ENCODE measurements at regions not wholly inside any gene's neighbourhood (a gene's known extent, or its start where the extent isn't known, plus 50 kb on each side); places are given as distances from the start of the nearest gene placed in this dataset.

DNA sequence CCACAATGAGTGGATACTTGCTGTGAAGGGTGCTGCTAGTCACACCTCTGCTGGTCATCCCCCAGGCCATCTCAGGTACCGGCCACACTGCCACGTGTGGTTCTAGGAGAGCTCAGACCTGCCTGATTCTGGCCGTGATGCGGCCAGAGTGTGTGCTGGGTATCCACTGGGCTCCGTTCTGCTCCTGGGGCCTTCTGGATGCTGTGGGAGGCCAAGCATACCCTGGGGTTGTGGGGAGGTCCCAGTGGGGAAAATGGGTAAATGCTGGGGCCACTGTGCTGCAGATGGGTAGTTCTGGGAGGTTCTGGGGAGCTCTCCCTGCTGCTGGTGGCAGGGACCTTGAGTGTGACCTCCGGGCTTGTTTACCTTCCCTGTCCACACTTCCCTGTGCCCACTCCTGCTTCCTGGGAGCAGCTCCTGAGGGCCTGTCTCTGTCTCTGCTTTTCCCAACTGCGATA is 318.4 kb downstream of the GLRX3 start:
- H3K9me3 ChIP-seq (ENCODE audit: control insufficient read depth, low read depth, low read length) = no peaks in the 10 kb centered on the region
- no peak overlapping the region for H3K23ac ChIP-seq (ENCODE audit: insufficient read length, low read depth, low read length)
- H4K5ac ChIP-seq (ENCODE audit: insufficient read length, low read depth, low read length) = no peak overlapping the region
- Mint-ChIP-seq H3K36me3 (ENCODE audit: insufficient read depth in 1 of 3, low read depth in 3 of 3) (no peaks in the 10 kb centered on the region; a peak in 2 of 7 replicates), H3K9me3 (peaks cover 2 to 4% of the 10 kb centered on the region in 2 experiments; a peak in 2 of 5 replicates), H3K27me3 (ENCODE audit: low read depth) (peaks cover 22% of the 10 kb centered on the region), H3K4me3 (no peak overlapping the region), H3K4me1 (no peaks in the 10 kb centered on the region), H3K27ac (no peak overlapping the region)
- TF ChIP-seq, protein P1, sequence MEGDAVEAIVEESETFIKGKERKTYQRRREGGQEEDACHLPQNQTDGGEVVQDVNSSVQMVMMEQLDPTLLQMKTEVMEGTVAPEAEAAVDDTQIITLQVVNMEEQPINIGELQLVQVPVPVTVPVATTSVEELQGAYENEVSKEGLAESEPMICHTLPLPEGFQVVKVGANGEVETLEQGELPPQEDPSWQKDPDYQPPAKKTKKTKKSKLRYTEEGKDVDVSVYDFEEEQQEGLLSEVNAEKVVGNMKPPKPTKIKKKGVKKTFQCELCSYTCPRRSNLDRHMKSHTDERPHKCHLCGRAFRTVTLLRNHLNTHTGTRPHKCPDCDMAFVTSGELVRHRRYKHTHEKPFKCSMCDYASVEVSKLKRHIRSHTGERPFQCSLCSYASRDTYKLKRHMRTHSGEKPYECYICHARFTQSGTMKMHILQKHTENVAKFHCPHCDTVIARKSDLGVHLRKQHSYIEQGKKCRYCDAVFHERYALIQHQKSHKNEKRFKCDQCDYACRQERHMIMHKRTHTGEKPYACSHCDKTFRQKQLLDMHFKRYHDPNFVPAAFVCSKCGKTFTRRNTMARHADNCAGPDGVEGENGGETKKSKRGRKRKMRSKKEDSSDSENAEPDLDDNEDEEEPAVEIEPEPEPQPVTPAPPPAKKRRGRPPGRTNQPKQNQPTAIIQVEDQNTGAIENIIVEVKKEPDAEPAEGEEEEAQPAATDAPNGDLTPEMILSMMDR (conservative IDR thresholded peaks at IDR 0.05) = no peak
- no peak overlapping the region for H3K4ac ChIP-seq (ENCODE audit: low read depth, low read length)
- no peak overlapping the region for H2AFZ ChIP-seq (ENCODE audit: low read length)
- H2BK12ac ChIP-seq (ENCODE audit: insufficient read length, low read depth, low read length) = no peak overlapping the region
- no peaks in the 10 kb centered on the region for H3K27me3 ChIP-seq (ENCODE audit: insufficient read depth, low read length)
- DNase-seq = no peak
- no peaks in the 10 kb centered on the region for H3K79me2 ChIP-seq (ENCODE audit: insufficient read depth, low read length)
- no peak overlapping the region for H3K27ac ChIP-seq (ENCODE audit: insufficient read length, low read depth, low read length)
- no peaks in the 10 kb centered on the region for H3K23me2 ChIP-seq (ENCODE audit: insufficient read length, low read depth, low read length, poor library complexity, severe bottlenecking)
- H2AK5ac ChIP-seq (ENCODE audit: insufficient read length, low read length) = no peak overlapping the region
- no peaks in the 10 kb centered on the region for H3K79me1 ChIP-seq (ENCODE audit: insufficient read depth, low read depth, low read length, poor library complexity, severe bottlenecking)
- no peaks in the 10 kb centered on the region for H3K4me1 ChIP-seq (ENCODE audit: insufficient read depth, low read length)
- H2BK5ac ChIP-seq (ENCODE audit: insufficient read length, low read length) = no peak overlapping the region
- H3T11ph ChIP-seq (ENCODE audit: low read length) = no peak overlapping the region
- no peaks in the 10 kb centered on the region for H4K20me1 ChIP-seq (ENCODE audit: control insufficient read depth, insufficient read depth, insufficient read length)
- H3K14ac ChIP-seq (ENCODE audit: insufficient read depth, low read length) = no peak overlapping the region; the same call in 1 of the 2 replicates
- H3K18ac ChIP-seq (ENCODE audit: insufficient read length, low read depth, low read length) = no peak overlapping the region
- H2BK20ac ChIP-seq (ENCODE audit: low read depth, low read length, poor library complexity, severe bottlenecking) = no peak overlapping the region
- no CpG with 5 or more reads among the region's 7 CpGs for WGBS (ENCODE audit: extremely low coverage, insufficient read length, low lambda C conversion rate)
- H3K56ac ChIP-seq (ENCODE audit: insufficient read length, low read depth, low read length) = no peak overlapping the region
- H4K8ac ChIP-seq (replicated peaks; ENCODE audit: insufficient read length, low read depth, low read length) = no peak overlapping the region
- no peak overlapping the region for H3K4me2 ChIP-seq (ENCODE audit: insufficient read depth, insufficient read length, low read length)
- no peak overlapping the region for H4K91ac ChIP-seq (ENCODE audit: insufficient read length, low read depth, low read length)
- H3K9ac ChIP-seq (ENCODE audit: extremely low read depth, insufficient read length, low read length) = no peak overlapping the region
- H2BK15ac ChIP-seq (ENCODE audit: low read depth, low read length) = no peak overlapping the region
- no peak overlapping the region for H2BK120ac ChIP-seq (ENCODE audit: low read depth, low read length, poor library complexity, severe bottlenecking)

Data from H9 (cell line).